Hematopoietic multipotent progenitor cell treated with erythropoietin and hydrocortisone succinate and interleukin-3 and kit ligand, for 4 days (in vitro differentiated cells): ENCODE measurements at regions not wholly inside any gene's neighbourhood (a gene's known extent, or its start where the extent isn't known, plus 50 kb on each side); places are given as distances from the start of the nearest gene placed in this dataset.

Experiments used
- DNase-seq: peaks from one replicate; pipeline ENCODE4 v3.0.0-alpha.2; 2015

GRCh38 chr2:139123795-139124194 lies 343.6 kb upstream of the NXPH2 start:
- DNase-seq = no peak

GRCh38 chr2:139122711-139123158 lies 342.5 kb upstream of the NXPH2 start:
- DNase-seq = peak; percentile 3

GRCh38 chr2:139099721-139100120 lies 319.5 kb upstream of the NXPH2 start:
- DNase-seq = no peak

GRCh38 chr2:139098961-139099360 lies 318.8 kb upstream of the NXPH2 start:
- no peak for DNase-seq

GRCh38 chr2:139083121-139083520 lies 302.9 kb upstream of the NXPH2 start:
- no peak for DNase-seq

- DNase-seq = no peak
Measured at GRCh38 chr2:139080244-139080643, 300.1 kb upstream of the NXPH2 start.

GRCh38 chr2:139079311-139079710 lies 299.1 kb upstream of the NXPH2 start:
- no peak for DNase-seq

- DNase-seq = no peak
Measured at GRCh38 chr2:139078376-139078775, 298.2 kb upstream of the NXPH2 start.

- DNase-seq = no peak
Measured at GRCh38 chr2:139077099-139077737, 297.0 kb upstream of the NXPH2 start.

- DNase-seq = no peak
Measured at GRCh38 chr2:139067874-139068273, 287.7 kb upstream of the NXPH2 start.

- DNase-seq = no peak
Measured at GRCh38 chr2:139067072-139067471, 286.9 kb upstream of the NXPH2 start.

- no peak for DNase-seq
Measured at GRCh38 chr2:139064159-139064558, 284.0 kb upstream of the NXPH2 start.

GRCh38 chr2:139059617-139060016 lies 279.4 kb upstream of the NXPH2 start:
- DNase-seq = no peak

- no peak for DNase-seq
Measured at GRCh38 chr2:139055202-139055601, 275.0 kb upstream of the NXPH2 start.

GRCh38 chr2:139048017-139048416 lies 267.8 kb upstream of the NXPH2 start:
- DNase-seq = no peak

GRCh38 chr2:139045524-139045923 lies 265.3 kb upstream of the NXPH2 start:
- DNase-seq = no peak

GRCh38 chr2:139034064-139034463 lies 253.9 kb upstream of the NXPH2 start:
- no peak for DNase-seq

- no peak for DNase-seq
Measured at GRCh38 chr2:139033300-139033699, 253.1 kb upstream of the NXPH2 start.

GRCh38 chr2:139031722-139032121 lies 251.5 kb upstream of the NXPH2 start:
- DNase-seq = peak; percentile 12

GRCh38 chr2:139020287-139020686 lies 240.1 kb upstream of the NXPH2 start:
- no peak for DNase-seq

GRCh38 chr2:139018252-139018651 lies 238.1 kb upstream of the NXPH2 start:
- DNase-seq = no peak

- DNase-seq = no peak
Measured at GRCh38 chr2:139007130-139007529, 226.9 kb upstream of the NXPH2 start.

- DNase-seq = no peak
Measured at GRCh38 chr2:139000131-139000785, 220.1 kb upstream of the NXPH2 start.

- DNase-seq = no peak
Measured at GRCh38 chr2:138997856-138998517, 217.8 kb upstream of the NXPH2 start.
